Middle frontal gyrus (tissue), 1 donor: ENCODE measurements at regions not wholly inside any gene's neighbourhood (a gene's known extent, or its start where the extent isn't known, plus 50 kb on each side); places are given as distances from the start of the nearest gene placed in this dataset.
"Not testable (repeated sequence)": the region's sequence is repeated elsewhere in the genome, so short reads cannot be mapped to it uniquely, and the experiment has no call there.

Experiments
- DNase-seq: peaks from one replicate; pipeline ENCODE4 v3.0.0-alpha.2; 2015; ENCODE audit warnings: low spot score; ENCODE audit errors: extremely low spot score

GRCh38 chr1:209101106-209101505 is 482.4 kb upstream of the CAMK1G start:
- no peak for DNase-seq

DNA sequence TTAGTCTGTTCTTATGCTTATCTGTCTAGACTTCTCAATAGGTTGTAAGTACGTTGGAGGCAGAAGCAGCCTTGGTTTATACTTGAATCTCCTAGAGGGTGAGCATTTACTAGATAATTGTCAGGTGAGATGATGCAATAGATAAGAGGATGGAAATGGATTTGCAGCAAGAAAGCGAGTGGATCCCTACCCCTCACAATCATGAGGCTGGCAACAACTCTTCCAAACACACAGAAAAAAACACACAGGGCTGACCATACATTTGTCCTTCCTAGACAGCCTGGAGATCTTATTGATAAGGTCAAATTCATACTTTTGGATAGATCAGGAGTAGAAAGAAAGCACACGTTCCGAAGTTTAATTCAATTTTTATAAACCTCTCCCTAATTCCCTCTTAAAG is 481.4 kb upstream of the CAMK1G start:
- no peak for DNase-seq

GRCh38 chr1:209102531-209102930 is 481.0 kb upstream of the CAMK1G start:
- no peak for DNase-seq

- DNase-seq: no peak
Observed at GRCh38 chr1:209103092-209103491, 480.4 kb upstream of the CAMK1G start.

DNA sequence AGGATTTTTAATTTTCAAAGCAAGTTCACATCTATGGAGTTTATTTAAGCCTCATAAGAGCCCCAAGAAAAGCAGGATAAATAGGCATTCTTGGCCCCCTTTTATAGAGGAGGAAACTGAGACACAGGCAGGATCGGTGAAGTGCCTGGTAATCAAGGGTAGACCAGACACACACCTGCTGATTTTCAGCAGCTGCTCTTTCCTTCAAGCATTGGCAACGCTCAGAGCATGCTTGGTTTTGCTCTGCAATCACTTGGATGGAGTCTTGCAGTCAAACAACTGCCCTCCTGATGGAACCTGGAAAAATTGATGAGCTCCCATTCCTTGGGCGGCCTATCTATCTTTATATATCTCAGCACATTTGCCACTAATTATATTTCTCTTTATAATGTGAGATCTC is 478.9 kb upstream of the CAMK1G start:
- DNase-seq: no peak

- no peak for DNase-seq
Observed at GRCh38 chr1:209105701-209106100, 477.8 kb upstream of the CAMK1G start.

DNA sequence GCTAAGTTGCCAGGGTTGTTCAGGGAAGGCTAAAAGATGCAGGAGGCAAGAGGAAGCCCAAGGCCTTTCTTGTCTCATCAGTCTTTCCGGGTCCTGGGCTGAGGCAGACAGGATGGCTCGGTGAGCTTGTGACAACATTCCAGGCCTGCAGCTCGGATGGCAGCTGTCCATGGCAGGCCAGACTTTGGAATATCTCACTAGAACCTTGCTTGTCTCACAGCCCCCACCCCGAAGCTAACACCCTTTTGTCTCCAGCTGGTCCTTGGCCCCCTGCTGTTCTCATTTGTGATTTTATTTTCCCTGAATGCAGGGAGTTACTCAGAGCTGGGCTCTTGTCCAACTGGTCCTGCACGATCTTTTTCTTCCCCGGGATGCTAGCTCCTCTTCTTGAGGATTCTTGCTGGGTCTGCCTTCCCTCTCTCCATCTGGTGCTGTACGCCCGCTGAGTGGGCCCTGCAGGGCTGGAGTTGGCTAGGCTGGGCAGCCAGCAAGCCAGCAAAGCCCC is 477.2 kb upstream of the CAMK1G start:
- peak; percentile 51 for DNase-seq

DNA sequence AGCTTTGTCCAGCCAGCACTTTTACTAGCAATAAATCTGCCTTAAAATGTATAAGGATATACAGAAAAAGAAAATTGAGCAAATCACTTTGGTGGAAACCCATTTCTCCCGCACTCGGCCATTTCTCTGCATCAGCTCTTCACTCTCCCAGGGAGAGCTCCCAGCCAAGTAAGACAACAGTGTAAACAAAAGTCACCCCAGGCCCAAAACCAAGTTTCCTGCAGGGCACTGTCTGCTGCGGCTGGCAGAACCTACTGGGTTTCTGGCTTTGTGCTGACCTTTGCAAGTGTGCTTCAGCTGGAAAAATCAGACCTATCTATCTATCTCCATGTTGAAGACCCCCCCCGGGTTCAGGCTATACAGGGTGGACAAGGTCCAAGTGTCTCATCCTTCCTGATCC is 476.7 kb upstream of the CAMK1G start:
- no peak for DNase-seq

GRCh38 chr1:209107535-209107934 is 476.0 kb upstream of the CAMK1G start:
- DNase-seq: no peak

- no peak for DNase-seq
Observed at GRCh38 chr1:209109001-209109785, 474.3 kb upstream of the CAMK1G start.

DNA sequence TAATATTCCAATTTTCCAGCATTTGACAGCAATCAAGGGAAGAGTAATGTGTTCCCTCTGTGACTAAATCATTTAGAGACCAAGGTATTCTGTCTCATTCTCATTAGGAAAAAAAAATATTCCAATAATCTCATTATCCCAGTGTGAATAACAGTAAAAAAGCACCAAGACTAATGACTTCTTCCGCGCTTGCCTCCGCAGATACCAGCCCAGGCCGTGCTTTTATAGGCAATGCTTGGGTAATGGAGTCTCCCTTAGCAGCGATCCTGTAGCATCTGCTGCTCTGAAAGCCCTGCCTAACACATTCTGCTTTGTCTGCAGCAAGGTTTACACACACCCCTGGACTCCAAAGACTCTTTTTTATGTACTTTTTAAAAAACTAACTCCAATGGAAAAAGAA is 470.0 kb upstream of the CAMK1G start:
- DNase-seq: no peak

DNA sequence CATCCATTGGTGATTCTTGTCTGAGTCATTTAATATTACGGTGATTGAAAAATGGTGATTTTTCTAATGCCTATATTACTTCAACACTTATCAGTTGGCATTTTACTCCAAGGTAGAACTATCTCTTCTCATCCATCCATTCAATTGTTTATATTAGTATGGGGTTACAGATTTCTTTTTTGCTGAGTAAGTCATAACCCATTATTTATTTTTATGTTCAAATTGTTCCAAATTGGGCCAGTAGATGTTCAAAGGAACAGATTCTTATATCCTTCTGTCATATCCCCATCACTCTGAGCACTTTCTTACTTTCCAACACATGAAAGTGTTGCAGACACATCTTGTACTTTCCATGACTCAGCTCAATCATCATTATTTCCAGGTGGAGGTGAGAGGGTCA is 466.8 kb upstream of the CAMK1G start:
- no peak for DNase-seq

DNA sequence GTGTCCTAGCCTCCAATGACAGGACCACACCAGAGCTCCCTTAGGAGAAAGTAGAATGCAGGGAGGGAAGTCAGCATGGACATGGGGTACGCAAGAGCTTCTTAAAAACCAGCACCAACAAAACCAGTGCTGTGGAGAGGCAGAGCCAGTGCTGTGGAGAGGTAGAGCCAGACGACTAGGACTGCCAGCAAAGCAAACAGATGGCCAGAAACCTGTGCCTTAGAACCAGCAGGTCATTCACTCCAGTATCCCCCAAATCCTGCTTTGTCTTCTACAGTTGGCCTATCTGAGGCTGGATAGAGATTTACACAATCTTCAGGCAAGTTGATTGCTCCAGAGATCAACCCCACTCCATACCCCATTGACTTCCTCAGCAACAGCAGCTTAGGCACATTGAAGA is 459.9 kb upstream of the CAMK1G start:
- DNase-seq: no peak

DNA sequence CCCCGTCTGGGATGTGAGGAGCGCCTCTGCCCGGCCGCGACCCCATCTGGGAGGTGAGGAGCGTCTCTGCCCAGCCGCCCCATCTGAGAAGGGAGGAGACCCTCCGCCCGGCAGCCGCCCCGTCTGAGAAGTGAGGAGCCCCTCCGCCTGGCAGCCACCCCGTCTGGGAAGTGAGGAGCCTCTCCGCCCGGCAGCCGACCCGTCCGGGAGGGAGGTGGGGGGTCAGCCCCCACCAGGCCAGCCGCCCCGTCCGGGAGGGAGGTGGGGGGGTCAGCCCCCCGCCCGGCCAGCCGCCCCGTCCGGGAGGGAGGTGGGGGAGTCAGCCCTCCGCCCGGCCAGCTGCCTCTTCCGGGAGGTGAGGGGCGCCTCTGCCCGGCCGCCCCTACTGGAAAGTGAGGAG is 454.4 kb upstream of the CAMK1G start:
- not testable (repeated sequence) for DNase-seq

- no peak for DNase-seq
Observed at GRCh38 chr1:209130886-209131285, 452.6 kb upstream of the CAMK1G start.

DNA sequence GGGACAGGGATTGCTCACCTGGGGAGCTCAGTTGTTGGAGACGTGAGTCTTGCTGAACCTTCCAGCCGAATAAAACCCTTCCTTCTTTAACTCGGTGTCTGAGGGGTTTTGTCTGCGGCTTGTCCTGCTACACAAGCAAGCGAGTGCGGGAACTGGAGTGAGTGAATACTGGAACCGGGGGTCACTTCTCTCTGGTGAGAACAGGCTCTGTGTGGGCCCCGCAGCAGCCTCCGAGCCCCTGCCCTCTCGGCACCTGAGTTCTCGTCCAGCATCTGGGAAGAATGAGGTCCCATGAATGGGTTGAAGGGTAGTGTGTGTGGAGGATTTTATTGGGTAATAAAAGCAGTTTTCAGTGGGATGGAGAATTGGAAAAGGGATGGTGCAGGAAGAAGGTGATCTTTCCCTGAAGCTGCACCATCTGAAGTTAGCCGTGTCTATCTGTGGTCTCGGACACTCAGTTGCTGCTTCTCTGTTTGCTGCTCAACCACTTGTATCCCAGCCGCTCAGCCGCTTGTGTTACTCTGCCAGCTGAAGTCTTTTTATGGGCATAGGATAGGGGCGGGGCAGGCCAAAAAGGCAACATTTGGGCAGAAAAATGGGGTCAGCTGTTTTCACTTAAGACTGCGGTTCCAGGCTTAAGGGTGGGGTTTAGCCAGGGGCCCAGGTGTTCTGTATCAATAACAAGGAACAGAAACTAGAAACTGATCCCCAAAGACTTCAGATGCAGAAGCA is 450.6 kb upstream of the CAMK1G start:
- no peak for DNase-seq

DNA sequence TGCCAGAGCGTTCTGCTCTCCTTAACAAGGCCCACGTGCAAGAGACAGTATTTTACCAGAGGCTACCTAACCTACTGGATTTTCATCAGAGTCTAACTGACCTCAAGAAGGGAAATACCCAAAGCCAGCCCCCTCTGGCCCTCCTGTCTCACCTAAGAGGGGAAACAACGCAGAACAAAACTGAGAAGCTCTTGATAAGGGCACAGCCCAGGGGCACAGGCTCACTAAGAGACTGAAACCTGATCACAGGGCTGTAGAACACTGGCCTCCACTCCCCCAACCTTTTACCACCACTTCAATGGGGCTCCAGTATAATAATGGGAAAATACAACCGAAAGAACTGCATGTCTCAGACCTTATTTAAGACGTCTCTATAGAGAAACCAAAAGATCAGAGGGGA is 449.5 kb upstream of the CAMK1G start:
- no peak for DNase-seq

GRCh38 chr1:209143916-209144315 is 439.6 kb upstream of the CAMK1G start:
- no peak for DNase-seq

DNA sequence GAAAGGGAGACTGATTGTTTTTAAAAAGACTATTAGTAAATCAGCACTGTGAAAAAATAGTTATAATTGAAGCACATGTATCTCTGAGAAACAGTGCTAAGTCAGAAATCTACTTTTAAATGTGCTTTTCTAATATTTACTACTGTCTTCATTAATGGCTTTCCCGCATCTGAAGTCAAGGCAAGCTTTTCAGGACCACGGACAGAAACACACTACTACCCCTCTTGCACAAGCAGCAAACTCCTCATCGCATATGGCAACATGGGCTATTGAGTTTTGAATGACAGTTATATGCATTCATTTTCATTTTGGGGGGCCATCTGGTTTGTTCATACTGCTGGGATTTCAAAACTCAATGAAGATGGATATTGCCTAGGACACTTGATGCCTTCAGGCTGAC is 433.4 kb upstream of the CAMK1G start:
- DNase-seq: no peak

- no peak for DNase-seq
Observed at GRCh38 chr1:209153411-209153810, 430.1 kb upstream of the CAMK1G start.

- no peak for DNase-seq
Observed at GRCh38 chr1:209154912-209155311, 428.6 kb upstream of the CAMK1G start.

DNA sequence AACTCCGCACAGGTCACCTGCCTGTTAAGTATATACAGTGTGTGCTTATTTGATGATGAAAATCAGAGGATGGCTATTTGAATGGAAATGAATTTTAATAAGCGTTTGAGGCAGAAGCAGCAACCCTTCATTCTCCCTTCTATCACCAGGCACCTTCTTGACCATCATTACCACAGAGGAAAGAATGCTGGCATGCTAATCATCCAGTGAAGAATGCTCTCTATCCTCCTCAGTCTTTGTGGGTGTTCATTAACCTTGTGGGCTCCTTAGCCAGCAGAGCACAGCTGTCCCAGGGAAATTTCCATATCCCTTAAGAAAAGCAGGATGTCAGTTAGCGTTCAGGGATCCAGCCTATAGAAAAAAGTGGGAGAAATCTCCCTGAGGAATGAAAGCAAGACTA is 428.0 kb upstream of the CAMK1G start:
- no peak for DNase-seq

GRCh38 chr1:209156991-209157390 is 426.5 kb upstream of the CAMK1G start:
- DNase-seq: no peak
